GM19193 (cell line): ENCODE measurements at regions not wholly inside any gene's neighbourhood (a gene's known extent, or its start where the extent isn't known, plus 50 kb on each side); places are given as distances from the start of the nearest gene placed in this dataset.

Experiments used
- POLR2A ChIP-seq: IDR thresholded peaks from 4 replicates; pipeline ENCODE4 v1.6.1; 2011; ENCODE audit not compliant: insufficient read depth, insufficient read length; ENCODE audit errors: extremely low read depth

DNA sequence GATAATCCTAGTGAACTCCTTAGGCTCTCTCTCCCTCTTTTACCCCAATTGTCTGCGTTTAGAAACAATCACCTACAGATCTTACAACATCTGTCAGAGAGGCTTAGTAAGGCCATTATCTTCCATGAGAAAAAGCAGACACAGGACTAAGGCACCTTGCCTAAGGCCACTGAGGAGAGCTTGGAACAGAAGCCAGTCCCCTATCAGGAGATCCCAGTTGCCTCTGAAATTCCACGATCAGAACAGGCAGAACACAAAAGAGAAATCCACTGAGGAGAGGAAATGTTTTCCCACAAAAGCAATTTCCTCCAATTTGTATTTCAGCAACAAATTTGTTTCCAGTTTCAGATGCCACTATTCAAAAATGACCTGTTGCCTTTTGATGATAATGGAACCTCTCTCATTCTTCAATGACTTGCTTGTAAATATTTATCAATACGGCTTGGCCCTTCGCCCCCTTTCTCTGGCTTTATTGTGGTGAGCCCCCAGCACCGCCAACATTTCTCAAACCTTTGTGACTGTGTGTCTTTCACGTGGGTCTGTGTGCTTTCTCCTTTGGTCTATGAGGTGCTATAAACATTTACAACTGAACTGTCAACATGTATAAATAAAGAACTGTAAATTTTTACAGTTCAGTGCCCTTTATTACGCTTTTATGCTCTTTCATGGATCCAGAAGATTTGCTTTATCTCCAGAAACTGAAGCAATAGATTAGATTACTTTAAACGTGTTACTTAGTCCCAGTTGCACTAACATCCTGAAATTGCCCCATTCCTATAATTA lies 187.8 kb upstream of the PHACTR1 start:
- no peak for TF ChIP-seq POLR2A

DNA sequence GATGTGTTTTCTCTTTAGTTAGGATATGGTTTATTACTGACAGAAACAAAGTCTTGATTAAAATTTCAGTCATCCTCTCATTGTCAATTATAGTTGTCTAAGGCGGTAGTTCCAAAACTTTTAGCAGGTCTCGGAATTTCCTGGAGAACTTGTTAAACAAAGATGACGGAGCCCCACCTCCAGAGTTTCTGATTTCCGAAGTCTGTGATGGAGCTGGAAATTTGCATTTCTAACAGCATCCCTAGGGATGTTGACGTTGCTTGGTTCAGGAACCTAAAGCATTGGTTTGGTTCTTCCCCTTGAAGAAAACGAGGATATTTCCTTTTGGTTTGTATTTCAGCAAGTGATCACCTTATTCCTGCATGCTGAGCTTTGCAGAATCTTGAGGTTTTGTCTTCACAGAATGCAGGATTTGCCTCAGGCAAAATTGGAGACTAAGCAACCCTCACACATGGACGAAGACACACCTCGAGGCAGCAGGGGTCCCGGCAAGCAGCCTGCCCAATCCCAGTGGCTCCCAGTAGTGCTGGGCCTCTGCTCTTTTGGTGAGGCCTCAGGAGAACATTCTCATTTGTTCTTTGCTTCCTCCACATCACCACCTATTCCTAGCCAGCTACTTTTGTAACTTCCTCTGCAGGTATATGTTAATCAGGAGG lies 187.1 kb upstream of the PHACTR1 start:
- no peak for TF ChIP-seq POLR2A

DNA sequence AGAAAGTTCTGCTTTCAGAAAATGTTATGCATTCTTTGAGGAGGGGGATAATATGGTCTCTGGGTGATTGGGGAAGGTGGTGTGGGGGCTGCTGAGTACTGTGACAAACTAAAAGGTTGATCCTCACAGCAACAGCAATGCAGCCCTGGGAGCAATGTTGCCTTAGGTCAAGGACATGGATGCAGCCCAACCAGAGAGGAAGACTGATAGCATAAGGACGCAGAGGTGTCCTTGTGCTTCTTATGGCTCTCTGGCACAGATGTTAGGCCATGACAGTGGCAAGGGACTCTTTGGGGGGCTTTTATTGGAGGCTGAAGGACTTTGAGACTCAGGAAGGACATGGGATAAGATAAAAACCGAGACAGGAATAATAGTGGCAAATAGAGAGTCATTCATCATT lies 186.2 kb upstream of the PHACTR1 start:
- TF ChIP-seq POLR2A: no peak

DNA sequence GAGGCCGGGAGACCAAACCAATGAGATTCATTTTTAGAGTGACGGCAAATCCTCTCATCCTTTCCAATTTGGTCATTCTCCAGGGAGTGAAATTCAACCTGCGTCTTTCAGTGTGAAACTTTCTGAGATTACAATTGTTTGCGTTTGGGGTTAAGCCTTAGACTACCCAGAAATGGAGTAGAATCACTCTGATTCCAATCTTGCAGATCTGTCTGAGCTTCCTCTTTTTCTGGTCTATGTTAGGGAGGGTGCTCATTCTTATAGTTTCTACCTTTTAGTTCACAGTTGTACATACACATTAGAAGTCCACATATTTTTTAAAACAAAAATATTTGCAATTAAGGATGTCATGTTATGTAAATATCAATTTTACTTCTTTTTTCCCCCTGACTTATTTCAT lies 183.0 kb upstream of the PHACTR1 start:
- no peak for TF ChIP-seq POLR2A

DNA sequence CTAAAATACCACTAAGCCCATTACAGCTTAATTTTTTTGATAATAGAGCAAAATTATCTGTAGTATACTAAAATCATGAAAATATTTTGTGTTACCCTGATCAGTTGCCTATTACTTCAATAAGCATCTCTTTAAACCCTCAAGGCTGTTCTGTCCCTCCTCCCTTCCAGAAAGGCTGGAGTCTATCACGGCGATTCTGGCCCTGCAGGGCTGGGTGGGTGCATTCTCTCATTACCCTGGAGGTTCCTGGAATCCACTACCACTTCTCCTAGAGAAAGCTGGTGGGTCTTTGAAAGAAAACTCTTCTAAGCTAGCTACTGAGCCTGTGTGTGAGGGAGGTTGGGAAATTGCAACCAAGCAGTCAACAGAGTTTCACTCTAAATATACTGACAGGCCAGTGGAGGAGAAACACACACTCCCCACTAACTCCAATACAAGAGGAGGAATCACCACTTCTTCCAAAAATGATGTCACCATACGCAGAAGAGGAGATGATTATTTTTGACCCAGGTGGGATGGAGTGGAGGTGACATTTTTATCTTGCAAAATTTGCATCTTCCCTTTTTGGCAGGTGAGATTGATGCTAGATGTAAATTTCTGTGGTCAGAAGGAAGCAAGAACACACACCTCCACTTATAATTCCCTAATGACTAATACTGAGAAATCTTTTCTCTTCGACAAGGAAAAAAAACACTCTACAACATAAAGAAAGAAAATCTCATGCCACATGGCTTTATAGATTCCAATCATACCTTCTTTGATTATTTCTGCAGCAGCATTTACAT lies 182.3 kb upstream of the PHACTR1 start:
- no peak for TF ChIP-seq POLR2A

DNA sequence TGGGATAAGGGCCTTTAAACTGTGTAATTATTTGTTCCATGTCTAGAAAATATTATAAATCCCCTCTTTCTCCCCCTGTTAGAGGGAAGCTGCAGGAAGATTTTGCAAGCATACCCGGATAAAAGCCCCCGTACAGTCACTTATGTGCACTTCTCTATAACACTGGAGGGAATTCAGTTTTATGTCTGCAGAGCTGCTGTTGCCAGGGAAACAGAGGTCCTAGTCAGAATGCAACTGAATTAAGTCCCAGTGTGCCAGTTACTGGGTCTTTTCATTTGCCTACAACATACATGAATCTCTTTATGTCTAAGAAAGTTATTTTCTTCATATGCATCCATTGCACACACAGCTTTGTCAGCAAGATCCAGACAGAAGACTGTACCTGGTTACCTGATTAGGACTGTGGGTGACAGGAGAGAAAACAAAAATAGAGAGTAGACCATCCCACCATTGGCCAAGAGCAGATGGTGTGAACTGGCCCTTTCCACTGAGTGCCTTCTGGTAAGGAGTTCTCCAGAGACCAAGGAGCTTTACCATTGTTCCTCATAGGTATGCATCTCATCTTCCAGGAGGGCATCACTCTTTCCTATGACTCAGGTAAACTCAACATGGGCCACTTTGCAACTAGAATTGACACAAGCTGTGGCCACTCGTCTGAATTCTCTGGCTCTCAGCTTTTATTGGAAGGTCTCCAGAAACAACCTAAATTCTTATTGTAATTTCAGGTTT lies 180.8 kb upstream of the PHACTR1 start:
- TF ChIP-seq POLR2A: no peak

DNA sequence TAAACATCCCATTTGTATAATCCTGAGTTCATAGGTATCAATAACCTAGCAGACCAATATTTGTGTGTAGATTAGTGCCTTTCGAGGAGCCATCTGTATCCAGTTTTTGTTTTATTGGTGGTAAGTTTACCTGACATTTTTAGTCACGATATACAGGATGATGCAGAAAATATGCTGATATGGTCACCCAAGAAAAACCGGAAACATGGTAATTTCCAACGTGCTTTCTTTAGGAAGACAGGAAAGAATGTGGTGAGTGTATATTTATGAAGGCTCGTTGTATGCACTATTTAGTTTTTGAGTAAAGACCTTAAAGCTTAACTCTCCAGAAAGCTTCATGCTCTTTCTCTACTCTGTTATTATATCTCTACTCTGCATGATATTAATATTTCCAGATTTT lies 180.2 kb upstream of the PHACTR1 start:
- TF ChIP-seq POLR2A: no peak

DNA sequence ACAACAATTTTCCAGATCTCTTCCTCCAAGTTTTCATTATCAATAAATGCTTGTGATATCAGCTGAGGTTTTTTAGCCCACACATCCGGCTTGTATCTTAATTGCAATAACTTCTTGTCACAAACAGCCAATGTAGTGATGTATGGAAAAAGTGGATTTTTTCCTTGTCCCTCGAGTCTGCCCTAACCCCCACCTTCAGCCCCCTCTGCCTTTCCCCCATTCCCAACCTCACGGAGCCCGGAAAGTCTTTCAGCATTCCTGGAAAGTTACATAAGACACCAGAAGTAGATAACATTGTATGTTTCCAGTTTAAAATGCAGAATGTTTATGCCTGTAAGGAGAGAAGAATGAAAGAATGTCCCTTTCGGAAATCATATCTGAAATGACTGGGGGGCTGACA lies 179.2 kb upstream of the PHACTR1 start:
- TF ChIP-seq POLR2A: no peak

DNA sequence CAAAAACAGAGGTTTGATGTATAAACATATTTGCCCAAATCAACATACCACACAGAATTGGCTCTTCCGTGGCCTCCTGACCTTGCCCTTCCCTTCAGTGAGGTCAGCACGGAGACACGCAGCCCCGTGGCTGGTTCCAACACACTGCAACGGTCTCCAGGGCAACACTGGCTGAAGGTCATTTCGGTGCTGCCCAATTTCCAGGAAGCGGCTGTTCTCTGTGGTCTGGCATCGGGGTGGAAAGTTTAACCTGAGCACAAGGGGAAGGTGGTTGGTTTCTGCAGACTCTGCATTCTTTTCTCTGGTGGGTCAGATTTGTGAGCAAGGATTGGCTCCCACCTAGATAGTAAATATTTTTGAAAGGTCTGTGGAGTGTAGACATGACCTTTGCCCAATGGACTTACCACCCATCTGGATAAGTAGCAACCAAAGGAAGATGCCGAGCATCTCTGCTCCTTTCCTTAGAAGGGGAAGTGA lies 177.6 kb upstream of the PHACTR1 start:
- TF ChIP-seq POLR2A: no peak

DNA sequence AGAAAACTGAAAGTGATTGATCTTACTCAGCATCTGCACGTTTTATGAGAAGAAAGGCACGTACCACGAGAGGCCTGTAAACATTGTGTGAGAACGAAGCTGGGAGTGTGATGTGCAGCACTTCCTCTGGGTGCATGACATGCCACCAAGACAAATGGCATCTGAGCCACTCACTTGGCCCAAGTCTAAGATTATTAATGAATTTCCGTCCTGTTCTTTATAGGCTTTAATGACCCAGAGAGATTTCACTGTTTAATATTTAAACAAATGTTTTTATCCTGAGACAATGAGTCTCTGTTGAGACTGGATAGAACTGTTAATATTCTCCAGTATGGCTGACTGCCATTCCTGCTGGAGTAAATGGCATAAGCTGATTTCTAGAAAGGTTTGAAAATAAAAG lies 172.6 kb upstream of the PHACTR1 start:
- TF ChIP-seq POLR2A: no peak

DNA sequence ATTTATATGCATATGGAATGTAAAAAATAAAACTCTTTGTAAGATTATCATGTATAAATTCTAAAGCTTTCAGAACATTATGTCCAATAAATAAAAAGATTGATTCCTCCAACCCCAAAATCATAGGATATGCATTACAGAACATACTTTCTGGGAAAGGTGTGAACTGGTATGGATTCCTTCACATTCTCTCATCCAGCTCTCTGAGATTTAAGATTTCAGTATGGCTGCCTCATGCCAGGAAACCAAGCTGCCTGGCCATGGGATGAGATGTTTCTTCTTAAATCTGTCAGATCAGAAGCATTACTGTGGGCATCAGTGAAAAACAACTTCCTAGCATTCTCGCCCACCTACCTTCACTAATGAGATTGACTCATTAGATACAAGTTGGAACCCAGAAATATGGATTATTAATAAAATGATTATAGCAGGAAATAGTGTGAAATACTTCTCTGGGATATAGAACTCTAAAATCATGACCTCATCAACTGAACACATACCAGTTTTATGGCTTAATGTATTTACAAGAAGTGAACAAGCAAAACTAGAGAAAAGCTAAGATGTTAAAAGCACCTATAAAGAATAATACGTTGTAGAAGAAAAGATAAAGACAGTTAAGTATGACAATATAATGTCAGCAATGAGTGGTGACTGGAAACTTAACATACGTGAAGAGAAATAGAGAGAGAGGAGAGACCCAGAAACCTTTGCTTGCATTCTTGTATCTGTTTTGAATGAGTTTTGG lies 171.6 kb upstream of the PHACTR1 start:
- TF ChIP-seq POLR2A: no peak

DNA sequence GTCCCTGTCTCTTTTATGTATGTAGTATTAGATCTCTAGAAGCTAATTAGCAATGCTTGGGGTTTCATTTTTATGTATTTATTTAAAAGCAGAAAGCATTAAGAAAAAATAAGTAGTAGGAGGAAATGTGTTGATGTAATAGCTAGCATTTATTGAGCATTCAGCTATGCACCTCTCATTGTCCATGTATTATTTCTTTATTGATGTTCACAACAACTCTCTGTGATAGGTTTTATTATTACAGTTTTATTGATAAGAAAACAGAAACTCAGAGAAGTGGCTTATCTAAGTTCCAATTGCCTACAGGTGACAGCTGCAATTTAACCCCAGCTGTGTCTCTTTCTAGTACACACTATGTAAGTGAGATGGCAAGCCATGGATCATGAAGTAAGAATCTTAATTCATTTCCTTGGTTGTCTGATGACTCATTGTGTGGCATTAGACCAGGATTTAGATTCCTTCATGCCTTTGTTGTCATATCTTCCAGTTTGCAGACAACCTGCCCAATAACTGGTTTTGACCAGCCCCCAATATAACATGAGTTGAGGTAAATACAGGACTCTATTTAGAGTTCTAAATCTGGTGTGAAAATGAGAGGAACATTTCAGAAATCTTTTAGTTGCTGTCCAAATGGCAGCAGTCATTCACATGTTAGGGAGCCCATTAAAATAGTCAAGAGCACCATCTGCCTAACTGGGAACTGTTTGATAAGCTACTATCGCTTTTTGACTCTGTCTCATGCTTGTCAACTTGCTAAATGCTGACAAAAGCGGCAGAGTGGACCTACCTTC lies 170.8 kb upstream of the PHACTR1 start:
- no peak for TF ChIP-seq POLR2A

DNA sequence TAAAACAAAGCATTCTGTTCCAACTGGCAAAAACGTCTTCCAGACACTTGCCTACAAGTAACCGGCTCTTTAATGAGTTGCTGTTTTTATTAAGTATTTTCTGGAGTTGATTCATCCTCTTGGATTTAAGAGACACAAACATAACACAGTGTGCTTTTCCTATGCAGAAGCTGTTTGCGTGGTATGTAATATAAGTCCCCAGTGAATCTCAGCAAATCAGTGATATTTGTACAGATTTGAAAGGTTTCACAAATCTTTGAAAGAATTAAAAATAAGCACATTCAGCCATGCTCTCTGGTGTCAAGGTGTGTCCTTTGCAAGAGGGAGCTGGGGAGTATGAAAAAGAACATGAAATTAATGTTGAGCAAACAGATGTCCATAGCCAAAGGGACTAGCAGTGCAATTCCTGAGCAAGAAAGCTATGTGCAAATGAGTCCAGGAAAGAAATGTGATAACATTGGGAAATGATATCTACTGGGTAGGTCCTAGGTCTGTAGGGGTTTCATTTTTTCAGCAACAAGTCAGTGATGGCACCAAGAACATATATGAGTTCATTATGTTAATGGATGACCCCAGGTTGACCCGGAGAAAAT lies 170.1 kb upstream of the PHACTR1 start:
- TF ChIP-seq POLR2A: no peak
